GM18951 (cell line): ENCODE measurements at regions not wholly inside any gene's neighbourhood (a gene's known extent, or its start where the extent isn't known, plus 50 kb on each side); places are given as distances from the start of the nearest gene placed in this dataset.

ENCODE experiments used
- POLR2A ChIP-seq: IDR thresholded peaks from 4 replicates; pipeline ENCODE4 v1.6.1; 2011; ENCODE audit warnings: mild to moderate bottlenecking; ENCODE audit not compliant: insufficient read length, insufficient read depth; ENCODE audit errors: extremely low read depth
- in situ Hi-C: fragments of 300-500 bp; cut with MboI; formaldehyde crosslinking; loops from one replicate; pipeline ENCODE4 v1.12.0; 2022; ENCODE audit warnings: low sequenced_read_pairs, mixed read lengths, inconsistent platforms; ENCODE audit not compliant: unreplicated experiment

DNA sequence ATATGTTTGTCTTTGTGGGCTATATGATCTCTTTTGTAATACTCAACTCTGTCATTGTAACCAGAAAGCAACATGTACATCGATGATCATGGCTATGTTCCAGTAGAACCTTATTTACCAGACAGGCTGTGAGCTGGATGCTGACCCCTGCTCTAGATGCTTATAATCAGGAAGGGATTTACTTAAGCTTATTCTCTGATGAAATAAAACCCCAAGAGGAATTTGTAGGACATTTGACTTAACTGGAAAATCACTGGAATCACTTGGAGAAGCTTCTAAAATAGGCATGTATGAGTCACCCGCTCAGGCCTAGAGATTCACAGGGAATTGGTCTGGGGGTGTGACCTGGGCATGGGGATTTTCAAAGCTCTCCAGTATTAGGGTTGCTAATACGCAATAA, 285.8 kb upstream of the ZNF608 start:
- in situ Hi-C loops: no loop called here
- TF ChIP-seq POLR2A: no peak

DNA sequence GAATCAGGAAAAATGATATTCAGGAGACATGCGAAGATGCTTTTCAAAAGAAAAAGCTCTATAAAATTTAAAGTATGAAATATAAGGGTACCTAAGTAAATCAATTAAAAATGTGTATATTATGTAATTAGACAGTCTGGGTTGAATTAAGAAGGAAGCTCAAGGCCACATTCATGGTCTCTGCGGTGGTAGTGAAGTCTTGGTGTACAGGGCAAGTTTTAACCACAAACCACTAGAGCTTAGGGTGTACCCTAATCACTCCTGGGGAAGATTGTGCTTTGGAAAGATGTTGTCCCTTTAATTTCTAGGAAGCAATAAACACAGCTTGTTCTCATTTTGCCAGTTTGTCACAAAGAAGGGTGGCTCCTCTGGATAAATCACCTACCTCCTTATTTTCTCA, 287.2 kb upstream of the ZNF608 start:
- no peak for TF ChIP-seq POLR2A

DNA sequence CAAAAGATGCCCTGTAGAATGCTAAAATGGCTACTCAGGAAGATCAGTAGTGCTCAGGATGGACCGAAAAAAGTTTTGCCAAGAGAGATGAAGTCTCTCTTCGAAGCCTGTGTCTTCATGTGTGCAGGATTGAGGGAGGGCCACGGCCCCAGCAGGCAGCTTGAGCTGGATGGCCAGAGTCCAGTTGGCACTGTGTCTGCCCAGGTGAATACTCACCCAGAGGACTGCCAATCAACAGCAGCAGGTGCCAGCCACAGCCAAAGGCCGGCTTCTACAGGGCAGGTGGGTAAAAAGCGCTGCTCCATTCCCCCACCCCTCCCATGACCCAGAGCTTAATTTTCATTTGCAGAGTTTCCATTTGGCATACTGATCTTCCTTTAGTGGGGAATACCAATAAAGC, 287.9 kb upstream of the ZNF608 start:
- no peak for TF ChIP-seq POLR2A
- in situ Hi-C loops: no loop called here

More for the DNA sequence above, 287.2 kb upstream of the ZNF608 start:
- in situ Hi-C loops: no loop called here

DNA sequence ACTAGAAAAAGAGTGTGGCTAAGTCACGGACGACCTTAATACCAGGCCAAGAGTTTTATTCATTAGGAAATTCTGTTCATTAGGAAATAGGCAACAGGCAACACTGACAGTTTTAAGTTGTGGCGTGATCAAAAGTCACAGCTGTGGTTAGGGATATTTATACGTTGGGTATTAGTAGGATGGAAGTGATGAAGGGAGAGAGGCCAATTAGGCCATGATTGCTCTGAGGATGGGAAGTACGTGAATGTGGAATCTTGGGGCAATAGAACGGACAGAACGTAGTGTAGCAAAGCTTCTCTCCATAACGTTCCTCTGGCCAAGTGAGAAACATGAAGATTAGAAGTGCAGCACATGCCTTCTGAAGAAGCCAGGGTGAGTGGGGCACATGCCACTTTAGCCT, 290.1 kb upstream of the ZNF608 start:
- in situ Hi-C loops: no loop called here
- no peak for TF ChIP-seq POLR2A

DNA sequence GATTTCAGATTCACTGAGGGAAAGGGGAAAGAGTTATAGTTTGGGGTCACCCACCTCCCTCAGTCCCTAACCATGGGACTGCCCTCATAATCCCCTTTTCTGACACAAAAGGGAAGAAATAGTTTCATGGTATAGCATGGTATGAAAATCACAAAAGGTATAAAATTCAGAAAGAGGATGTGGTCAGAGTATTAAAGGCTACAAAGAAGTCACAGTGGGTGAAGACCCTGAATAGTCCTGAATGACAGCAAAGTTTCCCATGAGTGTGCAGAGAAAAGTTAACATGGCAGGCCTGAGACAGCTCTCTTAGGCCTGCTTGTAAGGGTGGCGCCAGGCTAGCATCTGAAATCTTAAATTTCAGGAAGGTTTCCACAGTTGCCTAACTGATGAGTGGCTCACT, 290.6 kb upstream of the ZNF608 start:
- no peak for TF ChIP-seq POLR2A
- in situ Hi-C loops: no loop called here

DNA sequence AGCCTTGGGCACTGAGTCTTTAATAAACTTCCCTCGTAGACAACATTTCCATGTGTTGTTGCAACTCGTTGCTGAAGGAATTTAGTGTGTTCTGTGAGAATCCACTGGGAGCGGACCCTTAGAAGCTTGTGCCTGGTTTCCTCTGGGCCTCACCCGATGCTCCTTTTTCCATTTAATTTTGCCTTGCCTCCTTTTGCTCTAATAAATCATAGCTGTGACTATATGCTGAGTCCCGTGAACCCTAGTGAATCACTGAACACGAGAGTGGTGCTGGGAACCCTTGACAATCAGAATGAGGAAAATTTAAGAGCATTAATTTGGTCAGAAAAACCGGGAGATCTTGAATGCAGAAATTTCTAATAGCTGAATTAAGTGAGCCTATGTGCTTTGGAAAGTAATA, 291.1 kb upstream of the ZNF608 start:
- no peak for TF ChIP-seq POLR2A
- in situ Hi-C loops: no loop called here

DNA sequence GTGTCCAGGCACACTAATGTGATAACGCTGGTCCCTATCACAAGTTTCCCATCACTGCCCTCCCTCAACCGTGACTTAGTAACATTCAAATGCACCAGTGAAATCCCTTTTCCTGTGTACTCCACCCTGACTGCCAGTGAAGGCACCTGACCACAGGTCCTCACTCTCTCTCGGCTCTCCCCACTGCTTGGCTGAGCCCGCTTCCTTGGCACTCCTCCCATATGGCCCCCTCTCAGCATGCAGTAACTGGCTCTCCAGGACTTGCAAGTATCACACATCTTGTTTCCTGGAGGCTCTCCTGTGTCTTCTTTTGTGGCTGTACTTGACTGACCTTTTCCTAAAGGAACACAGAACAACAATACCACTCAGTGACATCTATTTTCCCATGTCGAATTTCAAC, 292.0 kb upstream of the ZNF608 start:
- no peak for TF ChIP-seq POLR2A
- in situ Hi-C loops: no loop called here

DNA sequence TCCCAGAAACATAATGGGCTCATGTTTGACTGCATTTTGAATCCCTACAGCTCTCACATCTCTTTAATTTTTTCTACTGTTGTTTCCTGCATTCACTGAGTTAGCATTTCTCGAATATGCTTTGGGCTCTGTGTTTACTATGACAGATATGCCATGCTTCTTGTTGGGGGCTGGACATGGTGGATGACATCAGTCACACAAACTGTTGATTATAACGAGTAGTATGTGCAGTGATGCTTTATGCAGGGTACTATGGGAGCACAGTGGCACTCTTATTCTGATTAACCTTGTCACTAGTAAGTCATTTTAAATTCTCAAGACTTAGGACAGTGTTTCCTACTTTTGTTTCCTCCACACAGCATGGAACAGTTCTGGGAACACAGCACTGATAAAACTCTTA, 295.4 kb upstream of the ZNF608 start:
- TF ChIP-seq POLR2A: no peak
- in situ Hi-C loops: no loop called here

DNA sequence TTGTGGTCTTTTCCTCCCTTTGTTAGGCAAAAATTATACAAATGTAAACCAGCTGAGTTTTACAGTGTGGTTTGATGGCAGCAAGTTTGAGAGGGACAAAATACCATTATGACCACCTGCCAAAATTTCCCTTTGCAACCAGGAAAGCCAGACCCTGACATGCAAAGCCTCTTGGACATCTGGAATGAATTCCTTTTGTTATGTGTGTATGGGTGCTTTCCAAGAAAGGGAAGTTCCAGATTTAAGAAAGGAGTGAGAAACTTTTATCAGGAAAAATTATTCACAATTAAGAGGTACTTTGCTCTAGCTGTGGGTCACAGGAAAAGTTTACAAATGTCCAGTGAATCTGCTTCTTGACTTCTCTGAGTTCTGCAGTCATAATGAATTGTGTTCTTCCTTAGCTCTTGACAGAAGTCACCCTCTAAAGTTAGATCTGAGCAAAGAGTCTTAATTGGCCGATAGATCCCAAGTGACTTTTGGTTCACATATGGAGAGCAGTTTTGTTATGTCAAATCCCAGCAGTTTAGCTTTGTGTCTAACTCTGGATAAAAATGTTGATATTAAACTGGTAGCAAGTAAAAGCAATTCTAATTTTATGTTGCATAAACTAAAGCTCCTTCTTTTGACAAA, 295.9 kb upstream of the ZNF608 start:
- TF ChIP-seq POLR2A: no peak
- in situ Hi-C loops: no loop called here

GRCh38 chr5:125043781-125044391, 297.4 kb upstream of the ZNF608 start:
- in situ Hi-C loops: no loop called here
- no peak for TF ChIP-seq POLR2A

GRCh38 chr5:125044491-125045282, 298.2 kb upstream of the ZNF608 start:
- TF ChIP-seq POLR2A: no peak
- in situ Hi-C loops: no loop called here

DNA sequence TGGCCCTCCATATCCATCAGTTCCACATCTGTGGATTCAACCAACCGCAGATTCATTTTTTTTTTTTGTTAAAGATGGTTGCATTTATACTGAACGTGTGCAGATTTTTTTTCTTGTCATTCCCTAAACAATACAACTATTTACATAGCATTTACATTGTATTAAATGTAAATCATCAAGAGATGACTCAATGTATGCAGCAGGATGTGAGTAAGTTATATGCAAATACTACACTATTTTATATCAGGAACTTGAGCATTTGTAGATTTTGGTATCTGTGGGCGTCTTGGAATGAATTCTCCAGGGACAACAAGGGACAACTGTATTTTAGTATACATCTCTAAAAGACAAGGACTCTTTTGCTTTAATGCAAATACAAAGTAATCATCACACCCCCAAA, 299.2 kb upstream of the ZNF608 start:
- no peak for TF ChIP-seq POLR2A
- in situ Hi-C loops: no loop called here

GRCh38 chr5:125046838-125047237, 300.4 kb upstream of the ZNF608 start:
- TF ChIP-seq POLR2A: no peak
- in situ Hi-C loops: no loop called here

DNA sequence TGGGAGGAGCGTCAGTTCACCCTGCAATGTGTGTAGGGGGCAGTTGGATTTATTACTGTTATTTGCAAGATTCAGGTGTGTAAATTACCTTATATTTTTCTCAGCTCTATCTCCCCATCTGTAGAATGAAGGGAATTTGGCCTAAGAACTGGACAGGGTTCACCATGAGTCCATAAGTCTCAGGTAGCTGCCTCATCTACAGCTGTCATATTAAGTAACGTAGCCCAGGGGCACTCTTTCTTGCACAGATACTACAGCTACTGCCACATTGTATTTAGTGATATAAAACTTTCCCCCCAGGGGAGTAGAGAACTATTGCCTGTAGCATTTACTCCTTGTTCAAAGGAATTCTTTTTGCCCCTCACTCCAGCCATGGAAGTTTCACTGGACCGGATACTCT, 301.4 kb upstream of the ZNF608 start:
- in situ Hi-C loops: no loop called here

More for the DNA sequence above, 301.4 kb upstream of the ZNF608 start:
- TF ChIP-seq POLR2A: no peak
